H9 (cell line): ENCODE measurements at regions not wholly inside any gene's neighbourhood (a gene's known extent, or its start where the extent isn't known, plus 50 kb on each side); places are given as distances from the start of the nearest gene placed in this dataset.
"Not testable (repeated sequence)": the region's sequence is repeated elsewhere in the genome, so short reads cannot be mapped to it uniquely, and the experiment has no call there.

Experiments used
- DNase-seq: peaks from one replicate; pipeline ENCODE4 v3.0.0-alpha.2; 2017
- H2AFZ ChIP-seq: one replicate; pipeline ENCODE4 v1.6.1; 2013; ENCODE audit warnings: mild to moderate bottlenecking, low read length, control low read depth, moderate library complexity
- H2AK5ac ChIP-seq: 2 replicates; pipeline ENCODE4 v1.6.1; 2013; ENCODE audit warnings: low read length, control low read depth, mixed read lengths; ENCODE audit not compliant: insufficient read length
- H2BK120ac ChIP-seq: one replicate; pipeline ENCODE4 v1.6.1; 2013; ENCODE audit warnings: low read depth, mild to moderate bottlenecking, low read length, control low read depth, inconsistent platforms; ENCODE audit not compliant: poor library complexity, severe bottlenecking
- H2BK12ac ChIP-seq: 2 replicates; pipeline ENCODE4 v1.6.1; 2013; ENCODE audit warnings: low read length, control low read depth, mixed read lengths, low read depth; ENCODE audit not compliant: insufficient read length
- H2BK15ac ChIP-seq: 2 replicates; pipeline ENCODE4 v1.6.1; 2013; ENCODE audit warnings: low read depth, low read length, control low read depth
- H2BK20ac ChIP-seq: one replicate; pipeline ENCODE4 v1.6.1; 2013; ENCODE audit warnings: low read depth, mild to moderate bottlenecking, low read length, control low read depth, inconsistent platforms; ENCODE audit not compliant: poor library complexity, severe bottlenecking
- H2BK5ac ChIP-seq: 2 replicates; pipeline ENCODE4 v1.6.1; 2013; ENCODE audit warnings: low read length, control low read depth, mixed read lengths; ENCODE audit not compliant: insufficient read length
- H3K14ac ChIP-seq: 2 replicates; pipeline ENCODE4 v1.6.1; 2013; ENCODE audit warnings: low read length, control low read depth; ENCODE audit not compliant: insufficient read depth
- H3K18ac ChIP-seq: 2 replicates; pipeline ENCODE4 v1.6.1; 2013; ENCODE audit warnings: low read depth, mild to moderate bottlenecking, mixed read lengths, low read length, control low read depth; ENCODE audit not compliant: insufficient read length
- H3K23ac ChIP-seq: 2 replicates; pipeline ENCODE4 v1.6.1; 2013; ENCODE audit warnings: low read length, control low read depth, mixed read lengths, low read depth; ENCODE audit not compliant: insufficient read length
- H3K23me2 ChIP-seq: 2 replicates; pipeline ENCODE4 v1.6.1; 2013; ENCODE audit warnings: low read depth, mild to moderate bottlenecking, mixed read lengths, low read length, control low read depth; ENCODE audit not compliant: insufficient read length, poor library complexity, severe bottlenecking
- H3K27ac ChIP-seq: 2 replicates; pipeline ENCODE4 v1.5.1; 2013; ENCODE audit warnings: low read length, control low read depth, mixed read lengths, low read depth; ENCODE audit not compliant: insufficient read length
- H3K27me3 ChIP-seq: 2 replicates; pipeline ENCODE4 v1.6.1; 2013; ENCODE audit warnings: low read length, control low read depth, inconsistent platforms; ENCODE audit not compliant: insufficient read depth
- H3K4ac ChIP-seq: 2 replicates; pipeline ENCODE4 v1.6.1; 2013; ENCODE audit warnings: low read depth, mild to moderate bottlenecking, control low read depth, inconsistent platforms, low read length, moderate library complexity
- H3K4me1 ChIP-seq: 2 replicates; pipeline ENCODE4 v1.6.1; 2013; ENCODE audit warnings: low read length, control low read depth, inconsistent platforms; ENCODE audit not compliant: insufficient read depth
- H3K4me2 ChIP-seq: 2 replicates; pipeline ENCODE4 v1.6.1; 2013; ENCODE audit warnings: low read length, control low read depth, mixed read lengths; ENCODE audit not compliant: insufficient read length, insufficient read depth
- H3K56ac ChIP-seq: 2 replicates; pipeline ENCODE4 v1.6.1; 2013; ENCODE audit warnings: low read depth, mild to moderate bottlenecking, mixed read lengths, low read length, control low read depth; ENCODE audit not compliant: insufficient read length
- H3K79me1 ChIP-seq: 2 replicates; pipeline ENCODE4 v1.6.1; 2013; ENCODE audit warnings: low read depth, mild to moderate bottlenecking, moderate library complexity, low read length, control low read depth, inconsistent platforms; ENCODE audit not compliant: insufficient read depth, poor library complexity, severe bottlenecking
- H3K79me2 ChIP-seq: 2 replicates; pipeline ENCODE4 v1.6.1; 2013; ENCODE audit warnings: low read length, control low read depth, inconsistent platforms; ENCODE audit not compliant: insufficient read depth
- H3K9ac ChIP-seq: 2 replicates; pipeline ENCODE4 v1.6.1; 2013; ENCODE audit warnings: low read length, control low read depth, mixed read lengths; ENCODE audit not compliant: insufficient read length; ENCODE audit errors: extremely low read depth
- H3K9me3 ChIP-seq: one replicate; pipeline ENCODE4 v1.6.1; 2013; ENCODE audit warnings: low read depth, low read length, inconsistent platforms; ENCODE audit not compliant: control insufficient read depth
- H3T11ph ChIP-seq: one replicate; pipeline ENCODE4 v1.6.1; 2013; ENCODE audit warnings: mild to moderate bottlenecking, low read length, control low read depth, inconsistent platforms
- H4K20me1 ChIP-seq: one replicate; pipeline ENCODE4 v1.6.1; 2013; ENCODE audit not compliant: control insufficient read depth, insufficient read length, insufficient read depth
- H4K5ac ChIP-seq: 2 replicates; pipeline ENCODE4 v1.6.1; 2013; ENCODE audit warnings: low read depth, mild to moderate bottlenecking, mixed read lengths, low read length, control low read depth; ENCODE audit not compliant: insufficient read length
- H4K8ac ChIP-seq: replicated peaks from 2 replicates; pipeline ENCODE4 v1.6.1; 2013; ENCODE audit warnings: low read length, control low read depth, mixed read lengths, low read depth; ENCODE audit not compliant: insufficient read length
- H4K91ac ChIP-seq: 2 replicates; pipeline ENCODE4 v1.6.1; 2013; ENCODE audit warnings: low read depth, mild to moderate bottlenecking, moderate library complexity, mixed read lengths, low read length, control low read depth; ENCODE audit not compliant: insufficient read length
- H3K27ac Mint-ChIP-seq, 3 experiments: 2 replicates in 2 of 3; 3 replicates in 1 of 3; pipeline ENCODE4 v1.8.0; 2020 to 2021; ENCODE audit warnings: mixed read lengths in 3 of 3, mild to moderate bottlenecking in 1 of 3, moderate library complexity in 1 of 3
- H3K27me3 Mint-ChIP-seq: 2 replicates; pipeline ENCODE4 v1.8.0; 2021; ENCODE audit warnings: low read depth, mild to moderate bottlenecking, moderate library complexity, mixed read lengths
- H3K36me3 Mint-ChIP-seq, 3 experiments: 2 replicates in 2 of 3; 3 replicates in 1 of 3; pipeline ENCODE4 v1.8.0; 2020 to 2021; ENCODE audit warnings: low read depth in 3 of 3, mixed read lengths in 3 of 3; ENCODE audit not compliant: insufficient read depth in 1 of 3
- H3K4me1 Mint-ChIP-seq, 2 experiments: 2 replicates each; pipeline ENCODE4 v1.8.0; 2020; ENCODE audit warnings: mixed read lengths in 2 of 2
- H3K4me3 Mint-ChIP-seq, 2 experiments: 2 replicates in 1 of 2; 3 replicates in 1 of 2; pipeline ENCODE4 v1.8.0; 2020 to 2021; ENCODE audit warnings: mild to moderate bottlenecking in 2 of 2, mixed read lengths in 2 of 2, moderate library complexity in 1 of 2
- H3K9me3 Mint-ChIP-seq, 2 experiments: 2 replicates in 1 of 2; 3 replicates in 1 of 2; pipeline ENCODE4 v1.8.0; 2020; ENCODE audit warnings: mild to moderate bottlenecking in 2 of 2, mixed read lengths in 2 of 2, moderate library complexity in 1 of 2
- CTCF ChIP-seq: fragments of 200-600 bp; sonication (generic); conservative IDR thresholded peaks from 3 replicates; pipeline ENCODE4 v1.8.0; 2021; ENCODE audit warnings: antibody characterized with exemption, mild to moderate bottlenecking
- WGBS: extraction: QIAGEN DNeasy Blood & Tissue Kit; methylation state at CpG from one replicate; pipeline ENCODE4 v1.1.7; 2013; ENCODE audit warnings: missing lambda C conversion rate, low lambda C conversion rate, mixed read lengths; ENCODE audit not compliant: insufficient read length; ENCODE audit errors: extremely low coverage; 5-methylcytosine and 5-hydroxymethylcytosine counted together

GRCh38 chr10:91097313-91097712 is 123.2 kb upstream of the PCGF5 start:
- Histone ChIP-seq H3K79me1 (no peaks in the 10 kb centered on the region), H3K4ac (no peak overlapping the region), H3T11ph (no peak overlapping the region), H2BK12ac (no peak overlapping the region), H3K4me1 (no peaks in the 10 kb centered on the region), H2AK5ac (no peak overlapping the region), H3K79me2 (no peaks in the 10 kb centered on the region), H3K18ac (no peak overlapping the region), H3K9ac (no peak overlapping the region), H3K23me2 (no peaks in the 10 kb centered on the region), H2BK20ac (no peak overlapping the region), H3K27me3 (no peaks in the 10 kb centered on the region), H3K14ac (no peak overlapping the region), H4K5ac (no peak overlapping the region), H4K8ac (no peak overlapping the region), H2BK120ac (no peak overlapping the region), H3K23ac (no peak overlapping the region), H3K4me2 (no peak overlapping the region), H4K20me1 (no peaks in the 10 kb centered on the region), H3K27ac (no peak overlapping the region), H4K91ac (no peak overlapping the region), H3K9me3 (peaks cover 6% of the 10 kb centered on the region), H2BK5ac (no peak overlapping the region), H3K56ac (no peak overlapping the region), H2AFZ (no peak overlapping the region), H2BK15ac (no peak overlapping the region)
- peaks cover 46 to 50% of the 10 kb centered on the region in 2 experiments for H3K9me3 Mint-ChIP-seq
- no peak for DNase-seq
- 0 out of 4 replicates have a peak, but pooled peaks cover 0 to 4% of the 10 kb centered on the region in 2 experiments for H3K4me1 Mint-ChIP-seq
- H3K36me3 Mint-ChIP-seq = peaks cover 10 to 32% (median 17%) of the 10 kb centered on the region in 3 experiments
- no peak overlapping the region for H3K27ac Mint-ChIP-seq
- TF ChIP-seq CTCF = no peak
- peaks cover 9% of the 10 kb centered on the region for H3K27me3 Mint-ChIP-seq
- no peak overlapping the region for H3K4me3 Mint-ChIP-seq

- Mint-ChIP-seq H3K9me3 (peaks cover 42 to 43% of the 10 kb centered on the region in 2 experiments), H3K27me3 (peaks cover 12% of the 10 kb centered on the region), H3K36me3 (peaks cover 10 to 32% (median 17%) of the 10 kb centered on the region in 3 experiments)
- H3K4me1 Mint-ChIP-seq, H2BK15ac ChIP-seq, H3K18ac ChIP-seq, H3K27me3 ChIP-seq, H3K4me2 ChIP-seq, H3K14ac ChIP-seq, H2BK5ac ChIP-seq, DNase-seq, H3T11ph ChIP-seq, H3K4me3 Mint-ChIP-seq, H3K79me1 ChIP-seq, H2AFZ ChIP-seq, H3K4ac ChIP-seq, H3K23me2 ChIP-seq, H3K9ac ChIP-seq, H2BK12ac ChIP-seq, H4K20me1 ChIP-seq, H3K27ac ChIP-seq, H4K8ac ChIP-seq, H2AK5ac ChIP-seq, H3K79me2 ChIP-seq, H3K23ac ChIP-seq, H3K9me3 ChIP-seq, H4K5ac ChIP-seq, H3K56ac ChIP-seq, H3K27ac Mint-ChIP-seq, H4K91ac ChIP-seq, H2BK20ac ChIP-seq, H2BK120ac ChIP-seq, H3K4me1 ChIP-seq: not testable (repeated sequence)
- no CpG with 5 or more reads among the region's 2 CpGs for WGBS
These were observed 122.4 kb upstream of the PCGF5 start for GRCh38 chr10:91098021-91098420.
